GM12875 (cell line): ENCODE measurements at regions not wholly inside any gene's neighbourhood (a gene's known extent, or its start where the extent isn't known, plus 50 kb on each side); places are given as distances from the start of the nearest gene placed in this dataset.
"Not testable (repeated sequence)": the region's sequence is repeated elsewhere in the genome, so short reads cannot be mapped to it uniquely, and the experiment has no call there.

Experiments
- H3K4me3 ChIP-seq: one replicate; pipeline ENCODE4 v1.5.1; 2011; ENCODE audit warnings: low read depth, low read length, control low read depth
- CTCF ChIP-seq: IDR thresholded peaks from 2 replicates; pipeline ENCODE4 v1.5.1; 2011; ENCODE audit warnings: low read depth, mild to moderate bottlenecking, control low read depth, inconsistent platforms, low read length, moderate library complexity, borderline replicate concordance; ENCODE audit not compliant: insufficient read depth

- no peak overlapping the region for H3K4me3 ChIP-seq
- TF ChIP-seq CTCF: no peak
Measured at GRCh38 chr16:80258407-80258806, 282.4 kb upstream of the DYNLRB2 start.

DNA sequence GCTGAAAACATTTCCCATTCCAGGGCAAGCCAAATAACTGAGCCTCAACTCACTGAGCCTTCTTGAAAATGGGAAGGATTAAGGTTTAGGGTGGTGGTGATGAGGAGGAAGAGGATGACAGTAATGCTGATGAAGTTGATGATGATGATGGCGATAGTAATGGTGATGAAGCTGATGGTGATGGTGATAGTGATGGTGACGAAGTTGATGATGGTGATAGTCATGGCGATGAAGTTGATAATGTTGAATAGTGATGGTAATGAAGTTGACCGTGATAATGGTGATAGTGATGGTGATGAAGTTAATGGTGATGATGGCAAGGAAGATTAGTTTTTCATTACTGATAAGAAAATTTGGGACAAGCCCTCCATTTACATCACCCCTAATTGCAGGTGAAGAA is 285.8 kb upstream of the DYNLRB2 start:
- TF ChIP-seq CTCF: no peak
- H3K4me3 ChIP-seq: no peak overlapping the region

DNA sequence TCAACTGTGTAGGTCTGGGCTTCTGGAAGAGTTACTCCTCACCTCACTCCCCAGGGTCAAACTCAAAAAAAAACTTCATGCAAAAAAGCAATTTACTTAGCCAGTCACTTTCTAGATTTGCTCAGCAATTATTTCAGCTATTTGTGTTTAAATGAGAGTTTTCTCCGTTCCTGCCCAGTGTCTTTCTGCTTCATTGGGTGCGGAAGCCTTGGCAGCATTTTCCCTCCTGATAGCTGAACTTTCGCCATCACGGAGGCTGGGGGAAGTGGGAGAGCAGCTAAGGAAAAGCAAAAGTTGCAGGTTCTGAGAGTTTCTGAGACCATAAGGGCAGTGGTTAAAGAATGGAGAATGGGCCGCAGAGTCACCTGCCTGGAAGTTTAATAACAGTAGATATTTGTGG is 287.1 kb upstream of the DYNLRB2 start:
- H3K4me3 ChIP-seq: no peak overlapping the region

DNA sequence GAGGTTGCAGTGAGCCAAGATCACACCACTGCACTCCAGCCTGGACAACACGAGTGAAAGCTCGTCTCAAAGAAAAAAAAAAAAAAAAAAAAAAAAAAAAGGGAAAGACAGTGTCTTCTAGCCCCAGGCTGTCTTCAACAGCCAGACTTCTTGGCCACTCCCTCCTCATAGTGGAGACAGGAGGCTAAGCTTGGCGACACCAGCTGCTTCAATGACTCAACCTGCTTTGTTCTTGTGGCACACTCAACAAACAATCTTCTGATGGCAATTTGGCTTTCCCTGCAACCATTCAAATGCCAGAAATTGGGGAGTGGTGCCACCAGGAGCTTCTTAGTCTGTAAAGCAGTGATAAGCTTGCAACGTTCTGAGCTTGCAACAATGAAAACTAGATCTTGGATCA is 290.4 kb upstream of the DYNLRB2 start:
- no peak for TF ChIP-seq CTCF
- H3K4me3 ChIP-seq: no peak overlapping the region

More for the DNA sequence above, 287.1 kb upstream of the DYNLRB2 start:
- no peak for TF ChIP-seq CTCF

DNA sequence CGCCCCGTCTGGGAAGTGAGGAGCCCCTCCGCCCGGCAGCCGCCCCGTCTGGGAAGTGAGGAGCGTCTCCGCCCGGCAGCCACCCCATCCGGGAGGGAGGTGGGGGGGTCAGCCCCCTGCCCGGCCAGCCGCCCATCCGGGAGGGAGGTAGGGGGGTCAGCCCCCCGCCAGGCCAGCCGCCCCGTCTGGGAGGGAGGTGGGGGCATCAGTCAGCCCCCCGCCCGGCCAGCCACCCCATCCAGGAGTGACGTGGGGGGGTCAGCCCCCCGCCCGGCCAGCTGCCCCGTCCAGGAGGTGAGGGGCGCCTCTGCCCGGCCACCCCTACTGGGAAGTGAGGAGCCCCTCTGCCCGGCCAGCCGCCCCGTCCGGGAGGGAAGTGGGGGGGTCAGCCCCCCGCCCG is 297.5 kb upstream of the DYNLRB2 start:
- H3K4me3 ChIP-seq: not testable (repeated sequence)

DNA sequence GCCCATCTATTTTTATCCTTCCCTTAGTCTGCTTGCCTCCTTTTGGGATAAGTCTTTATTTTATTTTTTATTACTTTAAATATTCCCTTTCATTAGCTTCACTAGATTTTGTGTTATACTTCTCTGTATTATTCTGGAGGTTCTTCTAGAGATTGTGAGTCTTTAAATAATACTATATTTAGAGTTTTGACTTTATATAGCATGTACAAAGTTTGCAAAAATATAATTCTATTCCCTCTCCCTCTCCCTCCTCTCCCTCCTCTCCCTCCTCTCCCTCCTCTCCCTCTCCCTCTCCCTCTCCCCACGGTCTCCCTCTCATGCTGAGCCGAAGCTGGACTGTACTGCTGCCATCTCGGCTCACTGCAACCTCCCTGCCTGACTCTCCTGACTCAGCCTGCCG is 298.5 kb upstream of the DYNLRB2 start:
- not testable (repeated sequence) for H3K4me3 ChIP-seq

GRCh38 chr16:80233097-80233835 is 307.5 kb upstream of the DYNLRB2 start:
- H3K4me3 ChIP-seq: no peak overlapping the region
- TF ChIP-seq CTCF: no peak

GRCh38 chr16:80231888-80232287 is 308.9 kb upstream of the DYNLRB2 start:
- H3K4me3 ChIP-seq: no peak overlapping the region
- no peak for TF ChIP-seq CTCF
